EH (cell line): ENCODE measurements at regions not wholly inside any gene's neighbourhood (a gene's known extent, or its start where the extent isn't known, plus 50 kb on each side); places are given as distances from the start of the nearest gene placed in this dataset.

Experiments
- DNase-seq: peaks from one replicate; pipeline ENCODE4 v3.0.0-alpha.2; 2015; ENCODE audit warnings: low read depth

DNA sequence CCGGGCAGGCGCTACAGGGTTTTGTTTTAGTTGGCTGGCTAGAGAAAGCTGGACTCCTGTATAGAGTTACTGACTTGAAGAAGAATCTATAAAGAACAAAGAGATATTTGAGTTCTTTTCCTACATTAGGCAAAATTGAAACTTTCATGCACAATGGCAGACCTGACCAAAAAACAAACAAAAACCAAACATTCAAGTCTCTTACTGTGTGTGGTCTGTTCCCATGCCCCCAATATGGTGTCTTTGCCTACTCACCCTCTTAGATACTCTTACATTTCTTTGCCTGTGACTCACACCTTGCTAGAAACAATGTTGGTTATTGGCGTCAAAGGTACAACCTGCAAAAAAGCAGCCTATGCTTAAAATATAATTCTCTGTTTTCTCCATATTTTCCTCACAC, 109.5 kb upstream of the TMC3 start:
- DNase-seq, result no peak

DNA sequence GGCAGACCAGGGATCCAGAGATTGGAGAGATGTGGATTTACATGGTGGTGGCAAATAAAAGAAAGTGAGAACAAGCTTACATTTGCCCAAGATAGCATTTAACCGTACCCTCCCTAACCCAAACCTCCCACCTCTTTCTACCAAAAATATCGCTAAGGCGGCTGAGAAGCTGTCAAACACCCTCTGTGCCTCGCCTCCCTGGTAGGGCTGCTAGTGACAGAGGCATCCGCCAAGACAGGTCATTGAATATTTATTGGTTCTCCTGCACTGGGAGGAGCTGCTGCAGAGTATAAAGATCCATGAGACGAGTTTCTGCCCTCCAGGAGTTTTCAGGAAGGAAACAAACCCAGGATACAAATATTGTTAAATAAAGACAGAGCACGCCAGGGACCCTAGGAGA, 107.3 kb upstream of the TMC3 start:
- no peak for DNase-seq

DNA sequence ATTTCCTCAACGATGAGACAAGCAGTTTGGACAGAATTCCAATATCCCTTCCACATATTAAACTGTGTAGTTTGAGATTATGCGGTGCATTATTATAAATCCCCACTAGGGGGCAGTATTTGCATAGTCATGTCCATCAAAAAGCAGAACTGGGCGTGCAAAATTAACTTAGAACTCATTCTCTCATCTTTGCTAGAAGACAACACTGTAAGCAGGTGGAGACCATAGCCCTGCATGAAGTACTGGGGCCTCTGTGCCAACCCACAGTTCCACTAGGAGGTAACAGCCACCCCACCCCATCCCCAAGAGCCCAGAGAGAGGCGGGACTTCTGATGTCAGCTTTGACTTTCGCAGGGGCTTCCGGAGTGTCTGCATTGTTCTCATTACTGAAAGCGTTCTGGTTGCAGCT, 106.6 kb upstream of the TMC3 start:
- DNase-seq, result peak; percentile 66

DNA sequence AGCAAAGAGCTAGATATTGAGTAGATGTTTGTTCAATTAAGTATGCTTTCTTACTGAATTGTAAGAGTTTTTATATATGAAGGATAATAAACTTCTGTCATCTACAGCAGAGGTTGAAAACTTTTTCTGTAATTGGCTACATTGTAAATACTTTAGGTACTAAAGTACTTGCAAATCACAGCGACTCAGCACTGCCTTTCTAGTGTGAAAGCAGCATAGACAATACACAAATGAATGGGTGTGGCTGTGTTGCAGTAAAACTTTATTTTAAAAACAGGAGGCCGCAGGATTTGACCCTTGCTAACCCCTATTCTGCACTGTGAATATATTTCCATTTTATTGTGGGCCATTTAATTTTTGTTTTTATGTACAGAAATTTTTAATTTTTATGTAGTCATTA, 104.3 kb upstream of the TMC3 start:
- DNase-seq, result no peak

DNA sequence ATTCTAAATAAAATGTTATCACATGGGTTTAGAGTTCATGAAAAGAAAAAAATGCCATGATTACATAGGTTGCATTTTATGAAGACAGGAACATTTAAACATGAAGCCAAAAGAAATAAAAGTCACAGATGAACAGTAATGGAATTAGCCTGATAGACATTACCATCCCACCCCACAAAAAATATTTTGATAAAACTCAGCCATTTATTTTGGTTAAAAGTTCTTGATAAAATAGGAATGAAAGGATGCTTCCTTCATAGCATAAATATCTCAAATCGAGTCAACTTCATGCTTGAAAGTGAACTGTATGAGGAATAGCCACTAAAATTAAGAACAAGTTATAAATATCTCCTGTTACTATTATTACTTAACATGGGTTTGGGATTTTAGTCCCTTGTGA, 101.9 kb upstream of the TMC3 start:
- no peak for DNase-seq

DNA sequence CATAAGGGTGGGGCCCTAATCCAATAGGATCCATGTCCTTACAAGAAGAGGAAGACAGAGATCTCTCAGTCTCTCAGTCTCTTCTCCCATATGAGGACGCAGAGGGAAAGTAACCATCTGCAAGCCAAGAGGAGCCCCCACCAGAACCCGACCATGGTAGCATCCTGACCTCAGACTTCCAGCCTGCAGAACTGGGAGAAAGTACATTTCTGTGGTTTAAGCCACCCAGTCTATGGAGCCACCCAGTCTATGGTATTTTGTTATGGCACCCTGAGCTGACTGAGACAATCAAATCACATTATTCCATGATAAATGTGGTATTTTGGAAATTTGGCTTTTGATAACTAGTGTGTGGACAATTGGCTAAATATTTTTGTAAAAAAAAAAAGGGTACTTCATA, 101.5 kb upstream of the TMC3 start:
- DNase-seq, result no peak

DNA sequence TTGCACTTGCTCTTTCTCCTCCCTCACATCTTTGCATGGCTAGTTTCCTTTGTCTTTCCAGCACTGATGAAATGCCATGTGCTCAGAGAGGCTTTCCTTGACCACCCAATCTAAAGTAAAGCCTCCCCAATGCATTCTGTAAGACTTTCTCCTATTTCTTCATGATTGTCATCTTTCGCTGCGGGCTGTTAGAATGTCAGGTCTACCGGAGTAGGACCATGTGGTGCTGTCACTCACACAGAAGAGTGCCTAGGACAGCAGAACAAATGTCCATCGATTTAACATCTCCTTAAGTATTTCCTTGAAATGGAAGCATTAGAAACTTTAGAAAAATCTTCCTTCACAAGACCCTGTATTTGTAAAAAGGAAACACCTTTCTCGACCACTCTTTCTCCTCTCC, 99.9 kb upstream of the TMC3 start:
- no peak for DNase-seq

DNA sequence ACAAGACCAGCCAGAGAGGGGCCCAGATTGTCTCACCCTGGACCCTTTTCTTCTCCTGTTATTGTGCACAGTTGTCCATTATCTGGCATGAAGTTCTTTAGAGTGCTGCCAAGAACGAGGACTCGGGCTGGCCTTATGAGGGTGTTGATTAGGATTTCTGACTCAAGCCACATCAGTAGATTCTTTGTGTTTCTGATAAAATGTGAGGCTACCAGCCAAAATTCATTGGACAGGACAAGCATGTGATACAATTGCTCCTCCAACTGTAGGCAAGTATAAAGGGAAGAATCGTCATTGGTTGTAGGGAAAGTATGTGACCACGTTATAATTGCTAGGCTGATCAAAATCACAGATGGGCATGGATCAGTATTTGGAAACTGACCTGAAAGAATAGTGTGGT, 99.2 kb upstream of the TMC3 start:
- no peak for DNase-seq

DNA sequence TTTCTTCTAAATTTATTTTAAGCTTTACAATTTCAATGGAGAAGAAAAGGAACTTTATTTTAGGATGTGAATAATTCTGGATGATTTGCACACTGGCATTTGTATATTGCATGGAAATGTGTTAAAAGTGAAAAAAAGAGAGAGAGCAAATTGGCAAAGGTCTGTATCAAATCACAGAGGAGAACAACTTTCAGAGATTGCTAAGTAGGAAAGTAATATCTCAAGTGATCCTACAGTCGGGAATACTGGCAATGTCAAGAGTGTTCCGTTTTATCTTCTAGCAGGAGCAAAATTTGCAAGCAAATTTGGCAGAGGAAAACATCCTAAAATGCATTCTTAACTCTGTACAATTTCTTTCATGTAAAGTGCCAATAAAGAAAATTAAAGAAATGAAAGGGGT, 97.1 kb upstream of the TMC3 start:
- no peak for DNase-seq

DNA sequence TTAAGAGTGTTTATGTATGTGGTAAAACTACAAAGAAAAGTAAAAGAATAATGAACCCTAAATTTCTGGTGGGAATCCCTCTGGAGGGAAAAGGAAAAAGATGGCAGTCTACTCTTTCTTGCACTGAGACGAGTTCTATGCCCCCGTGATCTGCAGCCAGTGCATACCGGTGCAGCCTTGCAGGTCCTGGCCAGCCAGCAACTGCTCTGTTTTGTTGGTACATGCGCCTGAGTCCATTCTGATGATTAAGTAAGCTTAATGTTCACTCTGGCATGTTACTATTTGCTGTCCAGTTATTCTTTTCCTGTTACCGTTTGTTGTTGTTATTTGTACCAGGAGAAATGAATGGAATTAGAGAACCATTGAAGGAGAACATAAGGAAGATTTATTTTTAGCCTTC, 95.1 kb upstream of the TMC3 start:
- DNase-seq, result no peak

DNA sequence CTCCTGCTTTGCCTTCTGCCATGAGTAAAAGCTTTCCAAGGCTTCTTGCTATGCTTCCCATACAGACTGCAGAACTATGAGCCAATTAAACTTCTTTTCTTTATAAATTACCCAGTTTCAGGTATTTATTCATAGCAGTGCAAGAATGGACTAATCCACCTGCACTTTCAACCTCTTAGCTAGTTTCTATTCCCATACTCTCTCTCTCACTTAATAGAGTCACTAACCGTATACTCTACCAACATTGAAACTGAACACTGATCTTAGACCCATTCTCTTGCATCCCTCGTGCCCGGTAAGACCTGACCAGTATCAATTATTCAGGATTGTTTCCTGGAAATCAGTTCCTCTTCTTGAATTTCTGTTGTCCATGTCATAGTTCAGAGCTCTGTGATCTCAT, 92.7 kb upstream of the TMC3 start:
- DNase-seq, result no peak

DNA sequence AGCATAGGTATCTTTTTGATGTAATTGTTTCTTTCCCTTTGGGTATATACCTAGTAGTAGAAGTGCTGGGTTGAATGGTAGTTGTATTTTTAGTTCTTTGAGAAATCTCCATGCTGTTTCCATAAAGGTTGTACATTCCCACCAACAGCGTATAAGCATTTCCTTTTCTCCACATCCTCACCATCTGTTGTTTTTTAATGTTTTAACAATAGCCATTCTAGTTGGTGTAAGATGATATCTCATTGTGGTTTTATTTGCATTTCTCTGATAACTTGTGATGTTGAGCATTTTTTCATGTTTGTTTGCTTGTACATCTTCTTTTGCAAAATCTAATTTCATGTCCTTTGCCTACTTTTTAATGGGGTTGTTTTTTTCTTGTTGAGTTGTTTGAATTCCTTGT, 80.0 kb upstream of the TMC3 start:
- no peak for DNase-seq

DNA sequence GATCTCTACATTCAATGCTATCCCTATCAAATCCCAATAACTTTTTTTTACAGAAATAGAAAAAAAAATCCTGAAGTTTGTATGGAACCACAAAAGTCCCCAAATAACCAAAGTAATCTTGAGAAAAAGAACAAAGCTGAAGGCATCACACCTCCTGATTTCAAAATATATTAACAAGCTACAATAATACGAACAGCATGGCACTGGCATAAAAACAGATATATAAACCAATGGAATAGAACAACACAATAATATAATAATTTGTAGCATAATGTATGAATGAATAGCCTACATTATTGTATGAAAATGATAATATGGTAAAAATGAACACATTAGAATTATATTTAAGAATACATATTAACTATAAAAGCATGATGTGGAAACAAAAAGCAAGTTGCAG, 76.7 kb upstream of the TMC3 start:
- no peak for DNase-seq

DNA sequence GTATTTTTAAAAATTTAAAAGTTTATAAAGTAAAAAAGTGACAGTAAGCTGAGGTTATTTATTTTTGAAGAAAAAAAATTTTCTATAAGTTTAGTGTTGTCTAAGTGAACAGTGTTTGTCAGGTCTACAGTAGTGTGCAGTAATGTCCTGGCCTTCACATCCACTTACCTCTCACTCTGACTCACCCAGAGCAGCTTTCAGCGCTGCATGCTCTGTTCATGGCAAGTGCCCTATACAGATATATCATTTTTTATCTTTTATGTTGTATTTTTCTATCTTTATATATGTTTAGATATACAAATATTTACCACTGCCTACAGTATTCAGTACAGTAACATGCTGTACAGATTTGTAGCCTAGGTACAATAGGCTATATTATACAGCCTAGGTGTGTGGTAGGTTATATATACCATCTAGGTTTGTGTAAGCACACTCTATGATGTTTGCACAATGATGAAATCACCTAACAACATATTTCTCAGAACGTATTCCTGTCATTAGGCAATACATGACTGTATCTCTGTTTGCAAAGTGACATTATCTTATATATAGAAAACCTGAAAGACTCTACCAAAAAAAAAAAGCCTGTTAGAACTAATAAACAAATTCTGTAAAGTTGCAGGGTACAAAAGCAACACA, 75.9 kb upstream of the TMC3 start:
- no peak for DNase-seq

DNA sequence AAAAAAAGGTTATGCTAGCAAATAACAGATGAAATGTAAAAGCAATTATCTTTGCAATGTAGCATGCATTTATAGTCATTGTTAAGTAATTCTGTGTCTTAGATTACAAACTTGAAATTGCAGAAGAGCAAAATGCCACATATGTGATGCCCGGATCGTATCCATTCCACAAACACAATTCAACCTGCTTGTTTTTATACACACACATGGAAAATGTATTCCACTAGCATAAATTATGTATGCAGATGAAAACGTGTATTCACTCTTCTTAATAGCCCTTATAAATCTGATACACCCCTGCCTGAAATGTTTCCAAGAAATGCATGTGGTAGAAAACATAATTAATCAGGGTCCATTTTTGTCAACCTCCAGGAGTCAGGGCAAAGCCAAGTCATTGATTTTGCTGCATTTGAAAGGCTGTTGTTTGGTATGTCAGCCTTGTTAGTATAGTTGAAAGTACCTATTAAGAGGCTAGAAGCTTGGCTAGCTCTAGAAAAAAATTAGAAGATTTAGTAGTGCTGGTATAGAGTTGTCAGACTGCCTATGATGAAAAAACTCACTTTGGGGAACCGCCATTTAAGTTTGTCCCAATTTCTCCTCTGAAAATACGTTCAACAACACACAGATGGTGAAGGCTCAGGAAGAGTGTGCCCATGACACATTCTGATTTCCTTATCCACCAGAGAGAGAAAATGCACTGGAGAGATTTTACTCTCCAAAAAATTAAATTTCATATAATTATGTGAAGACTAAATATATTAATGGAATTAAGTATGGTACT, 69.2 kb upstream of the TMC3 start:
- no peak for DNase-seq

DNA sequence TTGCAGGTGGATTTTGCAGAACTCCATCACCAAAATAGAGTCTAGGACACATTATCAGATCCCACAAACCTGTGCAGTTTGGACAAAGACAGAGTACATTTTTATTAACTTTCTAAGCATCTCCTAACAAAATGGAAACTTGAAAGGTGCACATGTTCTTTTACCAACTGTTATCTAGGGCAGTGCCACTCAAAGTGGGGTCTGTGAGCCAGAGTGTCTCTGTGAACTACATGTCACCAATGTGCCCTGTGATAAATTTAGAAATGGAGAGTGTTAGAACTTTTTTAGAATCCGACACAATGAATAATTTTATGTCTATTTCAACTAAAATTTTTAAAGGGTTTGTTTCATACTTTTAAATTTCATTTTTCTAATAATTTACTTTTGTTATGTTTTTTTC, 68.4 kb upstream of the TMC3 start:
- DNase-seq, result no peak

DNA sequence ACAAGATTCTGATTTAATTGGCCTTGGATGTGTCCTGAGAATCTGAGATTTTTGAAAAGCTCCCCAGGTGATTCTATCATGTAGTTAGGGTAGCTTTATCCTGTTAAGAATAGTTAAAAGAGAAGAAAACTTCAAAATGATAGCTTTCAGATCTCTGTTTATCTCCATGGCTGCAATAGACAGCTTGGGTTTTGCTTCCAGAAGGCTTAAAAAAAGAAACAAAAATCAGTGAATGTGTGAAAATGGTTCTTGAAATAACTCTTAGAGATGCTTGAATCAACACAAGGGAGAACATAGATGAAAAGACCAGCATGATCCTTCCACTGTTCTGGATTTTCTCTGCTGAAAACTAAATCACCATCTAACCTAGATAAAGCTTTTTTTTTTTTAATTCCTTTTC, 60.8 kb upstream of the TMC3 start:
- no peak for DNase-seq

DNA sequence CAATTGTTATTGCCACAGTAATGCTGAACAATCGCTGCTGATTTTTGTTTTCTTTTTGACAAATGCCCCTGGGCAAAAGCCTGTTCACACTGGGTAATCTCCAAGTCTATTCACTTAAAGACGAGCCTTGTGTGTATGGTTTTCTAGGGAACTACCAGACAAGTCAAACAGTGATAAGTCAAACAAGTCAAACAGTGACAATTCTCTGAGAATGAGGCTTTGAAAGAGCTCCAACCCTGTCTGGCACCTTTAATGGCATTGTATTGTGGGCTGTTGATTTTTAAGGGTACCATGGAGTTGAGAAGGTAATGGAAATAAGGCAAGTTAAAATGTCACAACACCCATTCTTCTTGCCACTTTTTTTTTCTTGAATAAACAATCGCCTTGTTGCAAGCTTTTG, 59.4 kb upstream of the TMC3 start:
- DNase-seq, result no peak

DNA sequence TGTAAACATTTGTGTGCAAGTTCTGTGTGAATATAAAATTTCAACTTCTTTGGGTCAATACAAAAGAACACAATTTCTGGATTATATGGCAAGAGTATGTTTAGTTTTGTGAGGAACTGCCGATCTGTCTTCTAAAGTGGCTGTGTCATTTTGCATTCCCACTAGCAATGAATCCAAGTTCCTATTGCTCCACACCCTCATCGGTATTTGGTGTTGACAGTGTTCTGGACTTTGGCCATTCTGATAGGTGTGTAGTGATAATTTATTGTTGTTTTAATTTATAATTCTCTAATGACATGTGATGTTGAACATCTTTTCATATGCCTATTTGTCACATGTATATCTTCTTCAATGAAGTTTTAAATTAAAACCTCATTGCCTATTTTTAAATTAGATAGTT, 58.2 kb upstream of the TMC3 start:
- no peak for DNase-seq

DNA sequence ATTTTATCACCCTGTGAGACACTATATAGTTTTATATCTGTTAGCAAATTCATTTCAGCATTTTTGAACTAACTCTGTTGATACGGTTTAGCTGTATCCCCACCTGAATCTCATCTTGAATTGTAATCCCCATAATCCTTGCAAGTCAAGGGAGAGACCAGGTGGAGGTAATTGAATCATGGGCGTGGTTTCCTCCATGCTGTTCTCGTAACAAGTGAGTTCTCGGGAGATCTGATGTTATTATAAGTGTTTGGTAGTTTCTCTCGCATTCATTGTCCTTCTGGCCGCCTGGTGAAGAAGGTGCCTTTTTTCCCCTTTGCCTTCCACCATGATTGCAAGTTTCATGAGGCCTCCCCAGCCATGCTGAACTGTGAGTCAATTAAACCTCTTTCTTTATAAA, 53.2 kb upstream of the TMC3 start:
- DNase-seq, result no peak

DNA sequence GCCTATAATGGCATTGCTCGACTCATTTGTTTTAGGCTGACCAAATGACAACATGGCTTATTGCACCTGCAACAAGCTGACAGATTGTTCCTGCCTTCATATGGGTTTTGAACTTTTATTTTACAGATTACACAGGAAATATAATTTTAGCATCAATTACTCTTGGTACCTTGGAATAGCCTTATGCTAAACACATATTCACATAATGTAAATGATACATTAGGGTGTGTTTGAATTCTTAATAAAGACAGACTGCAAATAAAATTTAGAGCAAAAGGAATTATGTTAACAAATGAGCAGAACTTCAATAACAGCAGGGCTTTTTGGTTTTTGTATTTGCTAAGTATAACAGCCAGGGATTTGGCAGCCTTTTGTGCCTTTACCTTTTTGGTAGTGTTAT, 51.9 kb upstream of the TMC3 start:
- DNase-seq, result no peak
